NCI-H1436 (cell line): ENCODE measurements at regions not wholly inside any gene's neighbourhood (a gene's known extent, or its start where the extent isn't known, plus 50 kb on each side); places are given as distances from the start of the nearest gene placed in this dataset.

Experiments used
- DNase-seq: peaks from one replicate; lab custom pipeline; 2025; lab: John Stamatoyannopoulos, UW

DNA sequence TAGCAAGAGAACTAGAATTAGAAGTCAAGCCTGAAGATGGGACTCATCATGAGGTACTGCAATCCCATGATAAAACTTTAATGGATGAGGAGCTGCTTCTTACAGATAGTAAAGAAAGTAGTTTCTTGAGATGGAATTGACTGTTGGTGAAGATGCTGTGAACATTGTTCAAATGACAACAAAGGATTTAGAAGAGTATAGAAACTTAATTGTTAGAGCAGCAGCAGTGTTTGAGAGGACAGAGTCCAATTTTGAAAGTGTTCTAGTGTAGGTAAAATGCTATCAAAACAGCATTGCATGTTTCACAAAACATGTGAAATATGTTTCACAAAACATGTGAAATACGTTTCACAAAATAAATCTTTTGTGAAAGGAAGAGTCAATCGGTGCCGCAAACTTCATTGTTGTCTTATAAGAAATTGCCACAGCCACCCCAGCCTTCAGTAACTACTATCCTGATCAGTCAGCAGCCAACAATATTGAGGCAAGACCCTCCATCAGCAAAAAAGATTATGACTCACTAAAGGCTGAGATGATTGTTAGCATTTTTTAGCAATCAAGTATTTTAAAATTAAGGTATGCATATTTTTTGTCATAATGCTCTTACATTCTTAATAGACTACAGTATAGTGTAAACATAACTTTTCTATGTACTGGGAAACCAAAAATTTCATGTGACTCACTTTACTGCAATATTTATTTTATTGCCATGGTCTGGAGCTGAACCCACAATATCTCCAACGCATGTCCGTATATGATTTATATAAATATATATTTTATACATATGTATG is 173.4 kb upstream of the BMP4 start:
- DNase-seq, result no peak

DNA sequence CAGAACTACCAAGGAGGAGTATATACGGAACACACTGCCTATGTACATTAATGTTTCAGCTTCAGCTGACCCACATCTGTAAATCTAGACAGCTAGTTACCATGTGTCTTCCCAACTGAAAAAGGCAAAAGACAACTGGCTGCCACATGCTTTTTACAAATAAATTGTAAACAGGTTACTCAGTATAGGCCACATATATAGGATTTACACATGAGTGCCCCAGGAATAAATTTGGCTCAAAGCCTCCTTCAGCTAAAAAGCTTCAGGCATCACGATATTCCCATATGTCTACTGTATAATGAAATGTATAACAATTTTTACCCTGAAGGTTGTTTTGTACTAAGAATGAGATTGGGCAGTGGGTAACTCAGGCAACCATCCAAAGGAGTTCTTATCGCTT is 175.9 kb upstream of the BMP4 start:
- no peak for DNase-seq

DNA sequence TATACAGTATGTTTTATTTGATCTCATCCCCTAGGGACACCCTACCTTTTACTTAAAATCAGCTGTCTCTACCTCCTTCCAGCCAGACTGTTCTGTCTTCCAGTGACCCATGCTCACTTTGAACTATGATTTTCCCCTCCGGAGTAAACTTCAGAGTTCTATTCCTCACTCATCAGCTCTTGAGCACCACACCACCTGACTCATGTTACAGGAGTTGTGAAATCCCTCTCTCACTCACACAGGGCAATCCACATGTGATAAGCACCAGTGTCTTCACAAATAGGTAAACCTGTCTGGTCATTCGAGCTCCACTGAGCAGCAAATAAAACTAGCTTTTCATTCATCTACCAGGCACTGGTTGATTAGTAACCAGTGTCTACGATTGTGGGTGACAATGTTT is 177.3 kb upstream of the BMP4 start:
- DNase-seq, result no peak

DNA sequence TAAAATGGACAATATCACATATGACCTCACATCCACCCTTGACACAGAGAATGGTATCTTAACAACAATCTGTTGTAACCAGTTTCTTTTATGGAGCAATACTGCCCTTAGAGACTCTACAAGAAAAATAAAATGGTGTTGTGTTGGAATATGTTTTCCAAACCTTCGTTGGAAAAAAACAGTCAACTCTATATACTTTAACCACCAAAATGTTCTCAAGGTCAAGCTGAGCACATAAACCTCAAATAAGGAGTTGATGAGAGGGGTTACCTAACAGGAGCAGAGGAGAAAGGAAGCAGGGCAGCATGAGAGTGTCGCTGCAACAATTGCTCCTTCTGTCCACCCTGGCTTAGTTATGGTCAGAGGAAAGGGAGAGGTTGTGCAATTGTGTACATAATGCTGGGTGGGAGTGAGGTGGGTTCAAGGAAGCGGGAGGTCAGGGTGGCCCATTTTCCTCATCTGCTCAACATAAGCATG is 179.2 kb upstream of the BMP4 start:
- DNase-seq, result no peak

DNA sequence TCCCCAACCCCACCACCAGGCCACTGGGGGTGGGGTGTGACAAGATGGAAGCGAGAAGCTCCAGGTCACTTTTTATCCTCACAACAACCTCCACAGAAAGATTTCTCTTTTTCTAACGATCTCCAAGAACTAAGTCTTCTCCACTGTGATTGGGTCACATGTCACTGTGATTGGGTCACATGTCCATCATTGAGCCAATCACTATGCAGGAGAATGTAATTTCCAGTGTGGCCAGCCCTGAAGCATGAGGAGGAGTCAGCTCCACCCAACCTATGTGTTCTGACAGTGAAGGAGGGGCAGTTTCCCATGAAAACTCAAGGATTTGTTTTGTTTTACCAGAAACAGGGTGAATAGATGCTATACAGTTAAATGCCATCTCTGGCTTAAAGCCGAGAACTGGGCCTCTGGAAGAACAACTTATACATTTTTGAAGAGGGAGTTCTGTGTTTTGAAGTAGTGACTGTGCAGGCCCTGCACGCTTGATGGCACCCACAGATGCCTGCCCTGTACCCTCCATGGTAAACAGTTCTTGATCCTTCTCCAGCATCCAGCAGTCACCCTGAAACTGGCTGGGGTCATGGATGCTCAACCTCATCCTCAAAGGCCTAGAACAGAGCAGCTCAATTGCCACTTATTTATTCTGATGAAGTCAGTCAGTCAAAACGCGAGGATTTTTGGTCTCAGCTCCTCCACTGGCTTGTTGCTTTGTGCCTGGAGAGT is 180.4 kb upstream of the BMP4 start:
- no peak for DNase-seq

DNA sequence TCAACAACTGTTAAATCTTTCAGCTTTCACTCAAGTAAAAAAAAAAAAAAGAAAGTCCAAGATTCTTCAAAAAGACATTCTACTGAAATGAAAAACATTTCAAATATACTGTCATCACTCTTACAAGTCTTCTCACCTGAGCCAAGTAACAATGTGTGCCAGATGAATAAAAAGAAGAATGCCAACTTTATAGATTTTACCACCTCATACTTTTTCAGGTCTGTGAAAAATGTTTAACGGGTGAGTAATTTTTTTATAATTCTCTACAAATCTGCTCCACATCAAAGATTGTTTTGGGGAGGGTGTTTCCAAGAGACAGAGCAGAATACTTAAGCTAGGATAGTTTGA is 181.0 kb upstream of the BMP4 start:
- no peak for DNase-seq

DNA sequence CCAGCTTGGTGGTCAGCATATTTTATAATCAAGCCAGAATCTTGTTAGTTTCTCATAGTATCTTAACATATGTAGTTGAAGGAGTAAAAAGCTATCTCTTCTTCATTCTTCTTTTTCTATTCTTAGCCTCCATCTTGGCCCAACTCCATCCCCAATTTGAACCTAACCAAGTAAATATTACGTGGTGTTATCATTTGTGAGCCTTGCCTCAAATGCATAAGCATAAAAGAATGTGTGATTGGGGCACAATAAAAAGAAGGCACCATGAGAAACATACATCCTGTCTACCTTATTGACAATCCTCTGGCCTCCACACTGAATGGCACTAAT is 181.4 kb upstream of the BMP4 start:
- DNase-seq, result no peak

DNA sequence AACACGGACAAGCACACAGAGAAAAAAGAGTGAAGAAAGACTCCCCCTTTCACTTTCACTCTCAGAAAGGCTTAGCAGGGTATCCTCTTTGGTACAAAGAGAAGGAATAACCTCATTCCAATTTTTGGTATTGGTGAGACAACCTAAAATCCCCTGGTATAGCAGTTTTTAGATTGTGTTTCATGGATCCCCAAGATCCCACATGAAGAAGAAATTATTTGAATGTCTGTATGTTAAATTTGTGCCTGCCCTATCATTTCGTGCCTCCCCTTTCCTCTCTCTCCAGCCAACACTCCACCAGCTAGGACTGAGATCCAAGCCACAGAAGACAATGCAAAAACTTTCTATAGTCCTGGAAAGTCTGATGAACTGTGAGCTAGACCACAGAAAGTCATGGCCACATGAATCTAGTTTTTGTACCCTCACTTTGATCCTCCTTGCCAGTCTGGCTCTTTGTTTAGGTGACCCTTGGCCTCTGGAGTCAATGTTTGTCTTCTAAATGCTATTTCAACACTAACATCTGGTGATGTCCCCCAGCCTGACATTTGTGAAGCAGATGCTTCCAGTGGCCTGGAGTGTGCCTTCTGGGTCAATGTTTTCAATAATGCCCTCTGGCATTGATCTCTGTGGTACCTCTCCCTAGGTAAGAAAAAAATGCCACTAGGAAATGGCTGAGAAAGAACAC is 181.9 kb upstream of the BMP4 start:
- DNase-seq, result no peak

DNA sequence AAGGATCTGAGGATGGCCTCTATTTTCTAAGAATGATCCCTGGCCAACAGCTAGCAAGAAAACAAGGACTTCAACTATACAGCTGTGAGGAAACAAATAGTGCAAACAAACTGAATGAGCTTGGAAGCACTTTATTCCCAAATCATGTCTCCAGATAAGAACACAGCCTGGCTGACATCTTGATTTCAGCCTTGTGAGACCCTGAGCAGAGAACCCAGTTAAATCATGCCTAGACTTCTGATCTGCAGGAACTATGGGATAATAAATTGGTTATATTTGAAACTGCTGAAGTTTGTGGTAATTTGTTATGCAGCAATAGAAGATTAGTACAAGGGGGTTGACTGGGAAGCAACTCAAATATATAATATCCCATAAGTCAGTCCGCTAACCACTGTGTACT is 183.9 kb upstream of the BMP4 start:
- DNase-seq, result no peak

DNA sequence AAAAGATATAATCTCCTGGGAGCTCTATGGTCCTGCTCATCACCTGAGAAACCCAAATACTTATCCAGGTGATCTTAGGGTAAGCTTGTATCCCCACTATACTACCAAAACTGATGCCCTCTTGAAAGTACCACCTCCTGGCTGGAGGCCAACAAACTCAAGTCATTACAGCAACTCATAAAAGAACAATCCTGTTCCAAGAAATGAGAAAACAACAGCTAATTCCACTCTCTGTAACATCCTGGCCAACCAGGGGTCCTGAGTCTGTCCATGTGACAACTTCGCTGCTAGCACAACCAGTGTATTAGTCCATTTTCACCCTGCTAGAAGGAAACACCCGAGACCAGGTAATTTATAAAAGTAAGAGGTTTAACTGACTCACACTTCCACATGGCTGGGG is 190.0 kb upstream of the BMP4 start:
- no peak for DNase-seq

DNA sequence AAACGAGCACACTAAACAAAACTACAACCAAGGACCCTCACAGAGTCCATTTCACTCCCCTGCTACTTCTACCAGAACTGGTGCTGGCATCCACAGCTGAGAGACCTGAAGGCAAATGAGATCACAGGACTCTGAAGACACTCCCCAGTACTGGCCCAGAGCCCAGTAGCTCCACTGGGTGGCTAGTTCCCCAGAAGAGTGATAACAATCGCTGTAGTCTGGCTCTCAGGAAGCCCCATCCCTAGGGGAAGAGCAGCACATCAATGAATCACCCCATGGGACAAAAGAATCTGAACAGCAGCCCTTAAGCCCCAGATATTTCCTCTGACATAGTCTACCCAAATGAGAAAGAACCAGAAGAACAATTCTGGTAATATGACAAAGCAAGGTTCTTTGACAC is 190.7 kb upstream of the BMP4 start:
- DNase-seq, result no peak

DNA sequence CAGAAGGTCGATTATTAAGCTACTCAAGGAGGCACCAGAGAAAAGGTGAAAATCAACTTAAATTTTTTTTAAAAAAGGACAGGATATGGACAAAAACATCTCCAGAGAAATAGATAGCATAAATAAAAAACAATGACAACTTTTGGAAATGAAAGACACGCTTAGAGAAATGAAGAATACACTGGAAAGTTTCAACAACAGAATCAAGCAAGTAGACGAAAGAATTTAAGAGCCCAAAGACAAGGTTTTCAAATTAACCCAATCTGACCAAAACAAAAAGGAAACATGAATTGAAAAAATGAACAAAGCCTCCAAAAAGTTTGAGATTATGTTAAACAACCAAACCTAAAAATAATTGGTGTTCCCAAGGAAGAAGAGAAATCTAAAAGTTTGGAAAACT is 191.1 kb upstream of the BMP4 start:
- DNase-seq, result no peak

DNA sequence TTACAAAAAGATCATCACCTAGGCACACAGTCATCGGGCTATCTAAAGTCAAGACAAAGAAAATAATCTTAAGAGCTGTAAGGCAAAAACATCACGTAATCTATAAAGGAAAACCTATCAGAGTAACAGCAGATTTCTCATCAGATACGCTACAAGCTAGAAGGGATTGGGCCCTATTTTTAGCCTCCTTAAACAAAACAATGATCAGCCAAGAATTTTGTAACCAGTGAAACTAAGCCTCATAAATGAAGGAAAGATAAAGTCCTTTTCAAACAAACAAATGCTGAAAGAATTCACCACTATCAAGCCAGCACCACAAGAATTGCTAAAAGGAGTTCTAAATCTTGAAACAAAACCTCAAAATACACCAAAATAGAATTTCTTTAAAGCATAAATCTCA is 191.6 kb upstream of the BMP4 start:
- no peak for DNase-seq

DNA sequence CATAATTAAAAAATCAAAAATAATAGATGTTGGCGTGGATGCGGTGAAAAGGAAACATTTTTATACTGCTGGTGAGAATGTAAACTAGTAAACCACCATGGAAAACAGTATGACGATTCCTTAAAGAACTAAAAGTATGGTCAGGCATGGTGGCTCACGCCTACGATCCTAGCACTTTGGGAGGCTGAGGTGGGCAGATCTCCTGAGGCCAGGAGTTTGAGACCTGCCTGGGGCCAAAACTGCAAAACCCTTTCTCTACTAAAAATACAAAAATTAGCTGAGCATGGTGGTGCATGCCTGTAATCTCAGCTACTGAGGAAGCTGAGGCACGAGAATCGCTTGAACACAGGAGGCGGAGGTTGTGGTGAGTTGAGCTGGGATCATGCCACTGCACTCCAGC is 195.7 kb upstream of the BMP4 start:
- DNase-seq, result no peak

DNA sequence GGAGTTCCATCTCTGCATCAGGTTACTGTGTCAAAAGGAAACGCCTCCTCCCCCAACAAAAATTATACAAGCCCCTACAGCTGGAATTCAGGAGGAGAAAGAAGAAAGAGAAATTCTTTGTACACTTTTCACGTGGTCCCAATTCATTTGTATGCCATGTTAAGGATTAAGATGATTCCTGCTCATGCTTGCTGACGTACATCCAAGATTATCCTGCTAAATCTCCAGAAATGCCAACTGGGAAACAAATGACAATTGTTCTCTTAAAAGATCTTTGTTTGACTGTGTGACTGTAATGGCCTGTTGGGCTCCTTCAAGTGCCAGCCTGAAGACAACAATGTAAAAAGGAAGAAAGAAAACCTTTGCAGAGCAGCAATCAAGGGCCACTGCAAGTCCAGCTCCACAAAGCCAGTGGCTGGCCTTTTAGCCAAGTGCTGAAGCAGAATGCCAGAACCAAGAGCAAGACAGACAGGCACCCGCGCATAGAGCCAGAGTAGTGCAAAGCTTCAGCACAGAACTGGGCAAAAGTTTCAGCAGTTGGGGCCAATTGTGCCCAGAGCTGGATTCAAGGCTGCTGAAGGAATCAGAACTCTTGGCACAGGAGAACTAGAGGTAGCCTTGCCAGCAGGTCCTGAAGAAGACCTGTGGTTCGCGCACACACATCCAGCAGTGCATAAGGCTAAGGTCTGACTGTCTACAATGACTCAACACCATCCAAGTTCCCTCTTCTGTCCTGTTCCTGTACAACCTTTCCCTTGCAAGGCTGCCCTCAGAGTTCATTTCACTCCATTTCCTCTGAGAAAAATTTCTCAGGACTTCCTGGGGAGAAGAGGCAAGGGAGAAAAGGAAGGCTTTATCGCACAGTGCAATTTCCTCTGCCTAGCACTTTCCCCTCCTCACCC is 209.7 kb upstream of the BMP4 start:
- no peak for DNase-seq

DNA sequence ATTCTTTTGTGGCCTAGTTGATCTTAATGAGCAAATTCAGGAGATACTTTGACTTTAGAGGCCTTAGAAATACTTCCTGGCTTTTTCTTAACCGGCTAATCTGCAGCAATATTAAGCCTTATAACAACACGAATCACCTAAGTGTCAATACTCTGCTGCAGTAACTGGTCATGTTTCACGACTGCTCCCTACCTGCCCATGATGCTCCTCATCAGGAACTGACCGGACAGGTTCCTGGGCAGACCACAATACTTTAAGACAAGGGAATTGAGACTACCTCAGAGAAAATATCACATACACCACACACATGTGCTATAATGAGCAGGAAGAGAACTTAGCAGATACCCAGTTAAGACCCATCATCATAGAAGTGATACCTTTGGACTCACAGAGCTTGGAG is 211.9 kb upstream of the BMP4 start:
- DNase-seq, result no peak

DNA sequence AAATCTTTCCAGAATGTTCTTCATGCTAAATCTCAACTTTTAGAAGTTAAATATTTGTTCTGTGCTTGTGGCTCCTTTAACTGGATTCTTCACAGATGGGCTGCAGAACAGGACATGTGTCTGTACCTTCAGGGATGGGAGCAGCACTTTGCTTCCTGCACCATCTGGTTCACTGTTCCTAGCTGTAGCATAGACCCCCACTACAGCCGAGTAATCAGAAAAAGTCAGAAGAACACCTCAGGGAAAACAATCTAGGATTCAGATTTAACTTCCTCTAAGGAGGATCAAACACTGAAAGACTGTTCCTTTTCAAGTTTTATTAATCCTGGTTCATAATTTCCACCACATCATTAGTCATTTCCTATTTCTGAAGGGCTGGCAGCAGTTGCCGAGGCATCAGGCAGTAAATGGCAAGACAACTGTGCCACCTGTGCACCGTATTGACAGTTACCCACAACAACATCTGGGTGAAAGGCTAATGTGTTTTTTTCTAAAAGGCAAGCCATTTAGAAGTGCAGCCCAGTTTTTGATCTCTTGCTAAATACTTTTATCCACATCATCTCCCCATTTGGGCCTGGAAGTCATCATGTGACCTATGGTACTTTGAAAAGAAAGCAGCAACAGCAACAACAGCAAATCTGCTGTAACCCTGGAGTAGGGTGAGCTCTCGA is 212.8 kb upstream of the BMP4 start:
- DNase-seq, result no peak

DNA sequence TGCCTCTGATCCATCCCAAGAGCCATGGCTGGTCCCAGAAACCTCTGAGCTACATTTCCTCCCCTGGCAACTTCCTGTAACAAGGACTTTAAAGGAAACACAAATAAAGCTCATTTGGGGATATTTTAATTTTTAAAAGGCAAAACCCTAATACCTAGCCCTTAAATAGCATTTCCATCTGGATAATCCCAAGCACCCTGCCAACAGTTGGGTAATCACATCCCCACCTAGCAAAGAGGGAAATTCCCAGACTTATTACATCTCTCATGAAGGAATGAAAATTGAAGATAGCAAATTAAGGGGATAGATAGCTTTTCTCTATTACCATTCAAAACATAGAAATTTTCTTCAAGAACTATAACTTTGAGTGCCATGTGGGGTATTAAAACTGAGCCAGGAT is 213.7 kb upstream of the BMP4 start:
- DNase-seq, result no peak

DNA sequence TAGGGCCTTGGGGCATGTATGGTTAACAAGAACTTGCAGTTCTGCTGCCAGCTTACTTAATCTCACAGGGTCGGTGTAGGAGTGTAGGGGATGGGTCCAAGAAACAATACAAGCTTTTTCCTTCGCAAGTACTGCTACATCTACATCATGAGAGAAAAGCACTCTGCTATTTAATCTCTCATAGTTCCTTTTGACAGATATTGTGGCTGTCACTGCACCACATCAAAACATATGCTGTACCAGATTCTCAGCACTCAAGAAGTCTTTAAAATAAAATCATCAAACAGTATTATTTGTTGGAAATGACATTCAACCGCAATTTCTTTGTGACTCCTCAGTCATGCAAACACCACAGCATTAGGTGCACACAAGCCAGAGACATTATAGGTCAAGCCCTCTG is 215.5 kb upstream of the BMP4 start:
- DNase-seq, result no peak

DNA sequence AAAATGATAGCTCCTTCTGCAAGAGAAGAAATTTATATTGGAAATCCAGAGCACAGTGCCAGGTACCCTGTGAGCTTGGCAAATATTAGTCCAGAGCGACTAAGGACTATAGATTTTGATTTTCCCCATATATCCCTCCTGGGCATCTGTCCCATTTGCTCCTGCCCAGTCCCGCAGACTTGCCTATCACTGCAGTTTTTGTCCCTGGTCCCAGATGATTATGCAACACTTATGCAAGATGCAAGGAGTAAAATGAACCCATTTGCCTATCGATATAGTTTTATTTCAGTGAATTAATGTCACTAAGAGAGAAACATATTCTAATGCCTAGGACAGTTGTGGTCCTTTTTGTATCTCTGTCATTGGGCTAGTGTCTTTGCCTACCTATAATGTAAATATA is 215.9 kb upstream of the BMP4 start:
- no peak for DNase-seq

DNA sequence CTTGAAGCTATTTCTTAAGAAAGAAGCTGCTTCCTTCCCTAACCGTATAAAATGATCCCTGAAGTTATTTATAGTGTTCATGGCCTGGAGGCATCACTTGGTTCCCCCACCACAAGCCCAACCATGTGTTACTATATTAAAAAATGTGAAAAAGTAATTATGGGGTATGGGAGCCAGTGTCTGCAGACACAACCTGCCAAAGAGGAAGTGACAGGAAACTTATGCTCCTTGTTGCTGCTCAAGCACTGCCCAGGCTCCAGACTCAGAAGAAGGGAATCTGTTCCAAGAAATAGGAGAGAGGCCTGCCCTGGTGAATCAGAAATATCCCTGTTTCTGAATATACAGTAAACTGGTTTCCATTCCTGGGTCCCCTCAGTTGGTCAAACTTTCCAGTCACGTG is 217.2 kb upstream of the BMP4 start:
- no peak for DNase-seq

DNA sequence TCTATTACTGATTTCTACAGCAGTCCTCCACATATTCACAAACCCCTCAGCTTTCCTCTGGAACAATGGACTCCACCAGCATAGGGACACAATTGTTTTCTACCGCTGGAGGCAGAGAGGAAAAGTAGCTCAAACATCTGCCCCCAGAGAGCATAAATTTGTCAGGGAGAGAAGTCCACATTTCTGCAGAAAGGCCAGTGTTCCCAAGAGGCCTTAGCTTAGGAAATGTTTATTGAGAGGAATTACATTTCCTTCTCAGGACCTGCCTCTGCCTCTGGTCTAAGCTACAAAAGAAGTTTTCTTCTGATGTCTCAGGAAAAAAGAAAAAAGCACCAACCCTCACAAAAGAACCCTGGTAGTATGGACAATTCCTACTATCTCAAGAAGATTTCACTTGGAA is 217.8 kb upstream of the BMP4 start:
- no peak for DNase-seq
